Panc1 (cell line): ENCODE measurements at regions not wholly inside any gene's neighbourhood (a gene's known extent, or its start where the extent isn't known, plus 50 kb on each side); places are given as distances from the start of the nearest gene placed in this dataset.

Experiments used
- CTCF ChIP-seq: fragments of 450-650 bp; IDR thresholded peaks from 2 replicates; pipeline ENCODE4 v1.5.1; 2017; ENCODE audit warnings: mild to moderate bottlenecking
- POLR2AphosphoS5 ChIP-seq: IDR thresholded peaks from 2 replicates; pipeline ENCODE4 v1.6.1; 2012; ENCODE audit warnings: mild to moderate bottlenecking, low read depth, low read length, moderate library complexity
- SIN3A ChIP-seq: IDR thresholded peaks from 2 replicates; pipeline ENCODE4 v1.6.1; 2012; ENCODE audit warnings: low read depth, mild to moderate bottlenecking, low read length, moderate library complexity, borderline replicate concordance; ENCODE audit not compliant: insufficient read depth

DNA sequence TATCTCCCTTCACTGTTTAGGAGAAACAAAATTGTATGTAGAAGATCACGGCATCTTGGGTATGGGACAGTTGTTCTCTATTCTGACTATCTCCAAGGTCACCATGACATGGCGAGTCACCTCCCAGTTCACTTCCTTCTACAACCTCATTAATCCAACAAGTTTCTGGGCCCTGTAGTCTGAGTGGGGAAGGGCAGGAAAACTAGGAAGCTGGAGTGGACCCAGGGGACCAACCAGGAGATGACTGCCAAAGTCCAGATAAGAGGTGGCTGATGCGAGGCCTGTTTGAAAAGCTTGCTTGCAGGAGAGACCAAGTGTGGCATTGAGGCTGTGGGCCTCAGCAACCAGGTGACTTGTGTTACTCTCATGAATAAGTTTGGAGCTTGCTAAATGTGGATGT is 584.9 kb downstream of the TNS3 start:
- TF ChIP-seq CTCF (no peak), SIN3A (no peak), POLR2AphosphoS5 (no peak)
